SK-N-SH treated with all-trans-retinoic acid at 6 μM for 48 hours (cell line): ENCODE measurements at regions not wholly inside any gene's neighbourhood (a gene's known extent, or its start where the extent isn't known, plus 50 kb on each side); places are given as distances from the start of the nearest gene placed in this dataset.

Source experiments
- ATAC-seq: fragments of 200-7000 bp; cut with Tn5 transposase; 3 replicates; pipeline ENCODE4 v1.9.1; 2020; ENCODE audit warnings: mild to moderate bottlenecking, moderate library complexity
- ARNTL ChIP-seq: fragments of 450-650 bp; formaldehyde crosslinking; IDR thresholded peaks from 2 replicates; pipeline ENCODE4 v1.5.0; 2020; ENCODE audit warnings: low read depth, mild to moderate bottlenecking, moderate library complexity, borderline replicate concordance
- BACH2 ChIP-seq: fragments of 250-450 bp; sonication (Bioruptor Pico); IDR thresholded peaks from 2 replicates; pipeline ENCODE4 v1.9.0; 2021; ENCODE audit warnings: mild to moderate bottlenecking, borderline replicate concordance
- CREB5 ChIP-seq: fragments of 250-450 bp; sonication (Bioruptor Pico); IDR thresholded peaks from 2 replicates; pipeline ENCODE4 v1.5.1; 2020; ENCODE audit warnings: low read depth, mild to moderate bottlenecking, moderate library complexity
- CSRNP3 ChIP-seq: fragments of 250-450 bp; sonication (Bioruptor Pico); IDR thresholded peaks from 2 replicates; pipeline ENCODE4 v1.5.1; 2021; ENCODE audit warnings: mild to moderate bottlenecking, moderate library complexity
- ESRRG ChIP-seq: fragments of 250-450 bp; sonication (Bioruptor Pico); IDR thresholded peaks from 2 replicates; pipeline ENCODE4 v1.6.1; 2021; ENCODE audit warnings: mild to moderate bottlenecking
- GLIS3 ChIP-seq: fragments of 250-450 bp; sonication (Bioruptor Pico); IDR thresholded peaks from 2 replicates; pipeline ENCODE4 v1.5.0; 2020; ENCODE audit warnings: mild to moderate bottlenecking, moderate library complexity
- ISL1 ChIP-seq: fragments of 250-450 bp; sonication (Bioruptor Pico); IDR thresholded peaks from 2 replicates; pipeline ENCODE4 v2.1.2; 2022; ENCODE audit warnings: mild to moderate bottlenecking, moderate library complexity
- OSR1 ChIP-seq: fragments of 250-450 bp; sonication (Bioruptor Pico); IDR thresholded peaks from 2 replicates; pipeline ENCODE4 v1.8.0; 2022; ENCODE audit warnings: moderate library complexity, mild to moderate bottlenecking, inconsistent platforms
- PATZ1 ChIP-seq: fragments of 250-450 bp; sonication (Bioruptor Pico); IDR thresholded peaks from 2 replicates; pipeline ENCODE4 v1.8.0; 2020; ENCODE audit warnings: mild to moderate bottlenecking, moderate library complexity, borderline replicate concordance
- POU6F1 ChIP-seq: fragments of 250-450 bp; sonication (Bioruptor Pico); IDR thresholded peaks from 2 replicates; pipeline ENCODE4 v1.8.0; 2021; ENCODE audit warnings: low read depth, mild to moderate bottlenecking, moderate library complexity, borderline replicate concordance
- PPARA ChIP-seq: fragments of 250-450 bp; sonication (Bioruptor Pico); IDR thresholded peaks from 2 replicates; pipeline ENCODE4 v1.5.0; 2020; ENCODE audit warnings: mild to moderate bottlenecking, borderline replicate concordance
- SNAI2 ChIP-seq: fragments of 250-450 bp; sonication (Bioruptor Pico); IDR thresholded peaks from 2 replicates; pipeline ENCODE4 v1.5.0; 2020; ENCODE audit warnings: mild to moderate bottlenecking, moderate library complexity
- TCF4 ChIP-seq: fragments of 250-450 bp; sonication (Bioruptor Pico); IDR thresholded peaks from 2 replicates; pipeline ENCODE4 v1.8.0; 2021; ENCODE audit warnings: mild to moderate bottlenecking, moderate library complexity, borderline replicate concordance
- ZC3H10 ChIP-seq: fragments of 250-450 bp; sonication (Bioruptor Pico); IDR thresholded peaks from 2 replicates; pipeline ENCODE4 v1.5.1; 2021; ENCODE audit warnings: mild to moderate bottlenecking, moderate library complexity
- ZFP3 ChIP-seq: fragments of 250-450 bp; sonication (Bioruptor Pico); IDR thresholded peaks from 2 replicates; pipeline ENCODE4 v1.5.0; 2020; ENCODE audit warnings: mild to moderate bottlenecking, moderate library complexity
- ZFP30 ChIP-seq: fragments of 450-650 bp; formaldehyde crosslinking; IDR thresholded peaks from 2 replicates; pipeline ENCODE4 v1.5.0; 2022; ENCODE audit warnings: mild to moderate bottlenecking, moderate library complexity
- ZNF565 ChIP-seq: fragments of 450-650 bp; formaldehyde crosslinking; conservative IDR thresholded peaks from 2 replicates; pipeline ENCODE4 v1.5.0; 2020; ENCODE audit warnings: low read depth, mild to moderate bottlenecking, moderate library complexity
- ZNF70 ChIP-seq: fragments of 450-650 bp; formaldehyde crosslinking; IDR thresholded peaks from 2 replicates; pipeline ENCODE4 v1.5.0; 2020; ENCODE audit warnings: mild to moderate bottlenecking, moderate library complexity
- ZNF8 ChIP-seq: fragments of 450-650 bp; formaldehyde crosslinking; IDR thresholded peaks from 2 replicates; pipeline ENCODE4 v1.5.0; 2020; ENCODE audit warnings: mild to moderate bottlenecking, moderate library complexity

- TF ChIP-seq ESRRG (CRISPR knock-in tag) (no peak), GLIS3 (CRISPR knock-in tag) (no peak), OSR1 (CRISPR knock-in tag) (no peak)
These were observed 115.4 kb downstream of the EFNB1 start for GRCh38 chrX:68944211-68944610.

GRCh38 chrX:68942840-68943239 lies 114.0 kb downstream of the EFNB1 start:
- no peak for ATAC-seq
- TF ChIP-seq ARNTL (CRISPR knock-in tag): no peak
- no peak for TF ChIP-seq PATZ1
- no peak for TF ChIP-seq ZFP30 (CRISPR knock-in tag)
- TF ChIP-seq ZNF8 (CRISPR knock-in tag): no peak
- no peak for TF ChIP-seq ESRRG (CRISPR knock-in tag)
- TF ChIP-seq ISL1 (CRISPR knock-in tag): no peak
- no peak for TF ChIP-seq ZFP3
- no peak for TF ChIP-seq SNAI2 (CRISPR knock-in tag)
- no peak for TF ChIP-seq ZC3H10 (CRISPR knock-in tag)
- TF ChIP-seq CSRNP3 (CRISPR knock-in tag): no peak
- no peak for TF ChIP-seq POU6F1
- TF ChIP-seq BACH2 (CRISPR knock-in tag): no peak
- TF ChIP-seq ZNF565 (CRISPR knock-in tag): no peak

More at GRCh38 chrX:68944211-68944610, 115.4 kb downstream of the EFNB1 start:
- ATAC-seq: no peak

GRCh38 chrX:68942104-68942503 lies 113.3 kb downstream of the EFNB1 start:
- ATAC-seq: no peak
- no peak for TF ChIP-seq ZNF70 (CRISPR knock-in tag)
- no peak for TF ChIP-seq CREB5
- TF ChIP-seq ESRRG (CRISPR knock-in tag): no peak
- no peak for TF ChIP-seq GLIS3 (CRISPR knock-in tag)
- TF ChIP-seq TCF4 (CRISPR knock-in tag): no peak
- no peak for TF ChIP-seq OSR1 (CRISPR knock-in tag)
- TF ChIP-seq BACH2 (CRISPR knock-in tag): no peak
- TF ChIP-seq CSRNP3 (CRISPR knock-in tag): no peak
- no peak for TF ChIP-seq ZC3H10 (CRISPR knock-in tag)
- TF ChIP-seq PATZ1: no peak
- TF ChIP-seq PPARA (CRISPR knock-in tag): no peak
- TF ChIP-seq ZNF8 (CRISPR knock-in tag): no peak
- TF ChIP-seq ZNF565 (CRISPR knock-in tag): no peak
